G401.6 (cell line): ENCODE measurements at regions not wholly inside any gene's neighbourhood (a gene's known extent, or its start where the extent isn't known, plus 50 kb on each side); places are given as distances from the start of the nearest gene placed in this dataset.

ENCODE experiments used
- FAIRE-seq: peaks from 2 replicates; lab custom pipeline; 2012; peaks lifted over from hg19 to GRCh38; lab: Jason Lieb, UNC

DNA sequence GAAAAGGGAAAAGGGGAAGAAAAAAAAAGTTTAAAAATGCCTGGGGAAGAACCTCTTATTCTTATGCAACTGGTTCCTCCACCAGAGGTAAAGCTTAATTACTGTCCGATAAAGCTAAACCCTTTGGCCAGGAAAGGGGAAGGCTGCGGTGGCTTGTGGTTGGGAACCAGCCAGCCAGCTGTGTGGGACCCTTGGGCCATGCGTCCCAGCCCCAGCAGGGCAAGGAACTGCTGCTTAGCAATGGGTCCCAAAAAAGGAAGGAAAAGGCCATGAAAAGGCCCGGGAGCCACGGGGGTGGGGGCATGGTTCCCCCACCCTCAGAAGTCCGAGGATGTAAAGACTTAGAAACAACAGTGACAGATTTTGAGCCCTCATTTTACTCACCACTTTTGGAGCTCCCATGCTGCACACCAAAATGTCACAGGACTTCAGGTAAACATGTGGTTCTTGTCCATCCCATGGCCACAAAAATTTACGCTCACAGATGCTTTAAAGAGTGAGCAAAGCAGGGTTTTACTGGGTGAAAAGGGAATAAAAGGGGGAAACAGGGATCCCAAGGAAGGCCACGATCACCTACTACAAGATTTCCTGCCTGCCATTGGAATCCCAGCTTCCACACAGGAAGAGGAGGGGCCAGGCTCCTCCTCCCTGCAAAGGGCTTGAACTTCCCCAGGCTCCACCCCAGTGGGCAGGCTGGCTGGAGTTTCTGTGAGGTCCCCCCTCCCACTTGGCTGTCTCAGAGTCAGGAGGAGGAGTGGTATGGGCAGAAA is 1234.7 kb upstream of the GJE1 start:
- FAIRE-seq: no peak

- no peak for FAIRE-seq
Measured at GRCh38 chr6:140897349-140897748, 1235.4 kb upstream of the GJE1 start.

DNA sequence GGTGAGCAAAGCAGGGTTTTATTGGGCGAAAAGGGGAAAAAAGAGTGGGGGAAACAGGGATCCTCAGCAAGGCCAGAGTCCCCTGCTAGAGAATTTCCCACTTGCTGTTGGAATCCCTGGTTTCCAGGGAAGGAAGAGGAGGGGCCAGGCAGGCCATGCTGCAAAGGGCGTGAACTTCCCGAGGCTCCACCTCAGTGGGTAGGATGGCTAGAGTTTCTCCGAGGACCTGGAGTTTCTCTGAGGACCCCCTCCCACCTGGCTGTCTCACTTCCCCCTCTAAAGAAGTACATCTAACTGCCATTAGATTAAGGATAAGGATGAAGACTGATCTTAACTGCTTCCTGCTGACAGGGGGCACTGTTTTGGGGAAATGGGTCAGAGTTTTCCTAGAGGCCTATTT is 1239.3 kb upstream of the GJE1 start:
- FAIRE-seq: no peak

- no peak for FAIRE-seq
Measured at GRCh38 chr6:140879946-140880345, 1252.8 kb upstream of the GJE1 start.

- FAIRE-seq: no peak
Measured at GRCh38 chr6:140874066-140874465, 1258.7 kb upstream of the GJE1 start.

DNA sequence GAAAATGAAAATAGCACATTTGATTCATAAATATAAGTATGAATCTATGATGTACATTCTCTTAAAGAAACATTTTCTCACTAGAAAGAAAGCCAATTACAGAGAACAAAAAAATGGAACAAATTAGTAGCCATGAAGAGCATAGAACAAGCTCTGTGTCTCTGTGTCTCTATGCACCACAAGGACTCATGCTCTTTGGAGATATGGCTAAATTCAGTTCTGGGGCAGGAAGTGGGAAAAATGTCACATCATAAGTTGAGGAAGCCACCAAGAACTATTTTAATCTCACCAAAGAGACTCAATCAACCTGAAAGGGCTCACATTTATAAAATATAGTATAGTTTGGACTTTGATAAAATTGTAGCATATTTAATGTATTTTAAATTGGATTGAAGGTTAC is 1259.8 kb upstream of the GJE1 start:
- FAIRE-seq: no peak

- FAIRE-seq: no peak
Measured at GRCh38 chr6:140871911-140872310, 1260.8 kb upstream of the GJE1 start.

DNA sequence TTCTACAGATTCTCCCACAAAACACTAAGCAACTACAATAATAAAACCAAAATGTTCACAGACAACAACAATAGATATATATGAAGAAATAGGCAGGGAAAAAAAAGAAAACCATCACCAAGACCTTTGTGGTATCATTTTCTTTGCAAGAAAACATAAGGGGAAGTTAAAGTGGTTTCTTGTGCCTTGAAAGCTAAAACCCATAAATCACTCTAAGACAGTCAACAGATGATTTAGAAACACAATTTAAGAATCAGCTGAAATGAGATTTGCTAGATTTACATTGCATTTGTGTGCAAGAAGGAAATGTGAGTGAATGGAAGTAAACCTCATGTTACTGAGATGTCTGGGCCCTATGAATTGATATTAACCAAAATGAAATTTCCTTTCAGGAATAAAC is 1265.4 kb upstream of the GJE1 start:
- no peak for FAIRE-seq

GRCh38 chr6:140858381-140858971 is 1274.2 kb upstream of the GJE1 start:
- no peak for FAIRE-seq

GRCh38 chr6:140857739-140858380 is 1274.9 kb upstream of the GJE1 start:
- FAIRE-seq: peak; percentile 52

- FAIRE-seq: no peak
Measured at GRCh38 chr6:140855520-140855919, 1277.2 kb upstream of the GJE1 start.

DNA sequence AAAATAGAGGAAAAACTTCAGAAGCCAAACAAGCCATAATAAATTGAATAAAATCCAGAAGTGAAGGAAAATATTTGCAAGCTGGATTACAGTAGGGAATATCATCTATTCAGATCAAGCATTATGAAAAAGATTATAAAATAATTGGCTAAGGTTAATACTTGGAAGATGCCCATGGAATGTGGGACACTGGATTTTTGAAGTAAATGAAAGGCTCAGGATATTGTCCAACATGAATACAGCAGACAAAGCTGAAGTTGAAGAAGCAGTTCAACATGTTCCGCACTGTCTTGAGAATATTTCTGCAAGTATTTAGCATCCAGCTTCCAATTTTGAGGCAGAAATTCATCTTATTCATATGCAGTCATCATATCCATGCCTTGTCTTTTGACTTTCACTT is 1278.4 kb upstream of the GJE1 start:
- FAIRE-seq: no peak

DNA sequence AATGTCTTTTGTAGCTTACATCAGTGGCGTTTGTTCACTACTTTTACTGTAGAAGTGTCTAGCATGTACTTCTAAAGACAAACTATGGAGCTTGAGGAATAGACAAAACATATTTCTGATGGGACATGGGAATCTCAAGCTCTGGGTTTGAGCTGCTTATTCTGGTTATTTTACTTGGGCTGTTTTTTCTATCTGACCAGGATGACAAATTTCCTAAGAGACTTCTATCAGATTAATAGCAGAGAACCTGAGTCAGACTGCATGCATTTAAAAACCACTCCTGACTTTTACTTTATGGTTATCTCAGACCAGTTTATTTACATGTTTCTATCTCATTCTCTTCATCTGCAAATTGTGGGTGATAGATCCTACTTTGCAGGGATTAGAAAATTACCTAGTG is 1282.3 kb upstream of the GJE1 start:
- no peak for FAIRE-seq

DNA sequence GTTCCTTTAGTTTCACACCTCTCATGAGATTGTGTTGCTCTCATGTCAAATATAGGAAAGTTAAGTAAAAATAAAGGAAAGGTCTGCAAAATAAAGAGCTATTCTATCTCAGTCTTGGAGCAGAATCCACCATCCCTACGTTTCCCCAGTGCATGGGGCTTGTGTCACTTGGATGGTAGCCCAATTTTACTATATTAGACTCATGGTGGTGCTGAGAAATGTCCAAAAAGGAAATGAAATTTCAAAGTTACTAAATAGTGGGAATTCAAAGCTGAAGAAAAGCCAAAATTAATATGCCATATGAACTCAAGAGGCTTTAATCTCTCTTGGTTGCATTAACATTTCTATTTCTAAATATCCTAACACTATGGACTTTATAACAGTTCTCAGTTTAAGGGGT is 1283.3 kb upstream of the GJE1 start:
- no peak for FAIRE-seq

GRCh38 chr6:140847262-140847645 is 1285.5 kb upstream of the GJE1 start:
- FAIRE-seq: peak; percentile 82

- FAIRE-seq: no peak
Measured at GRCh38 chr6:140846503-140847261, 1286.0 kb upstream of the GJE1 start.

DNA sequence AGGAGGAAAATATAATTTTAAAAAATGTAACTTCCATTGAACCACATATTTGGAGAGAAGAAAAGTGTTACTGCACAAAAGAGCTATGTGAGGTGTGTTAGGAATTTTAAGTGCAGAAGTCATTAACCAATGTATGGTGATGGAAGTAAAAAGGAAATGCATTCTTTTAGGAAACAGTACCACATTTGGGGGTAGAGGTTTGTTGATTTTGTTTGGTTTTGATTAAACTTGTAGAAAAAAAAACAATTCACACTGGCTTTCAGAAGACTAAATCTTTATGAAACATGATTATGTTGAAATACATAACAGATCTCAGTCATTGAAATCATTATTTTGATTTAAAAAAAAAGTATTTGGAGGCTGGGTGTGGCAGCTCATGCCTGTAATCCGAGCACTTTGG is 1287.0 kb upstream of the GJE1 start:
- FAIRE-seq: no peak

DNA sequence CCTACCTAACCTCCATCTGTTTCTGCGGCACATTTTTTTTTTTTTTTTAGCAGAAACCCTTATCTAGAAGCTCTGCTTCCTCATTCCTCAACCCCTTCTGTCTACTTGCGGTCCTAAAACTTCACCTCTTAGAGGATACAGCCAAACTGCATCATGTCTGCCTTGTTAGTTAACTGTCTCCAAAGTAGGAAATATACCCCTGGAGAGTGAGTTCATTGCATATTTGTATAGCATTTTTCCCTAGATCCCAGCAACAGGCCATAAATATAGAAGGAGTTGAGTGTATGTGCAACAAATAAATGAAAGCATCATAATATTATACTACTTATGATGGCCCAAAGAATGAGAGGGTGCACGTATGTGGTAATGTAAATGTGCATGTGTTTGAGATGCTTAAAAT is 1288.6 kb upstream of the GJE1 start:
- FAIRE-seq: no peak

- FAIRE-seq: no peak
Measured at GRCh38 chr6:140833408-140833807, 1299.3 kb upstream of the GJE1 start.

GRCh38 chr6:140830666-140831065 is 1302.1 kb upstream of the GJE1 start:
- FAIRE-seq: no peak

- no peak for FAIRE-seq
Measured at GRCh38 chr6:140828856-140829255, 1303.9 kb upstream of the GJE1 start.

DNA sequence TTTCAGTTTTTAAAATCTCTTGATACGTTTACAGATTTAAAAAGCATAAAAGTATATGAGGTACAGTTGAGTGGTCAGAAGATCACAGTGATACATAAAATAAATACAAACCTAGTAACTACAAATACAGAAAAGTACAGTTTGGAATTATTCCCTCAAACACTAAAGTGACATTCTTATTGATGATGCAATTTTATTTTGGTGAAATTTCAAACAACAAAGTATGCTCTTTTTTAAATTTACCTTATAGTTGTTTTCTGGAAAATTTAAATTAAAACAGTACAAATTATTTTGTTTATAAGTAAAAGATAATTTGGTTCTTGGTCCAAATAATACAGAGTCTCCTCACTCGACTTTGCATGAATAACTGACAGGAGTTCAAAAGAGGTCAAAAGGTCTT is 1305.1 kb upstream of the GJE1 start:
- FAIRE-seq: peak; percentile 46

- no peak for FAIRE-seq
Measured at GRCh38 chr6:140825731-140826130, 1307.0 kb upstream of the GJE1 start.
